ENCODE measurements at regions not wholly inside any gene's neighbourhood (a gene's known extent, or its start where the extent isn't known, plus 50 kb on each side); places are given as distances from the start of the nearest gene placed in this dataset.
"Not testable (repeated sequence)": the region's sequence is repeated elsewhere in the genome, so short reads cannot be mapped to it uniquely, and the experiment has no call there.

DNA sequence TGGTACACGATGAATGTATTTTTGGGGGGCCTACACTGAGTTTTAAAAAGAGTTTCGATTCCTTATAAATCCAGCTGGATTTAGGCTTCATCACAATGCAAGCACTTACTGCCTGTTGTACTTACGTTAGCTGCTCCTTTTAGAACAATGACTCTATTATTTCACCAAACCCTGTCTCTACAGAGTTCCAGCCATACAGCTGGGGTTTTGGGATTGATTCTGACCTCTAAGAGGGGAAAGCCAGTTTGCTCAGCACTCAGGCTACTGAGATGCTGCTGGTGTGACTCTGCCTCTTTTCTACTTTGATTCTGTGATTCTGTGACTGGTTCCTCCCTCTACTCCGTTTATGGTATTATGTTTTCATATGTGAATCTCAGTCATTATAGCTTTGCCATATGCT is 329.7 kb downstream of the ABCC12 start:
- Mint-ChIP-seq H3K4me1 (no peaks in the 10 kb centered on the region), H3K9me3 (peaks cover 8% of the 10 kb centered on the region), H3K36me3 (no peaks in the 10 kb centered on the region), H3K27ac (no peak overlapping the region), H3K4me3 (no peak overlapping the region), H3K27me3 (no peaks in the 10 kb centered on the region)
- no peak for DNase-seq

GRCh38 chr16:47817048-47817447 is 338.7 kb downstream of the ABCC12 start:
- H3K9me3 Mint-ChIP-seq: peaks cover 11% of the 10 kb centered on the region
- no peaks in the 10 kb centered on the region for H3K36me3 Mint-ChIP-seq
- H3K27ac Mint-ChIP-seq: no peak overlapping the region
- H3K27me3 Mint-ChIP-seq: no peaks in the 10 kb centered on the region
- H3K4me1 Mint-ChIP-seq: no peaks in the 10 kb centered on the region
- H3K4me3 Mint-ChIP-seq: no peak overlapping the region
- no peak for DNase-seq

GRCh38 chr16:47816511-47816910 is 339.3 kb downstream of the ABCC12 start:
- H3K4me3 Mint-ChIP-seq: no peak overlapping the region
- no peaks in the 10 kb centered on the region for H3K4me1 Mint-ChIP-seq
- no peak for DNase-seq
- no peak overlapping the region for H3K27ac Mint-ChIP-seq
- no peaks in the 10 kb centered on the region for H3K27me3 Mint-ChIP-seq
- no peaks in the 10 kb centered on the region for H3K36me3 Mint-ChIP-seq
- peaks cover 14% of the 10 kb centered on the region for H3K9me3 Mint-ChIP-seq

GRCh38 chr16:47815655-47816054 is 340.1 kb downstream of the ABCC12 start:
- no peaks in the 10 kb centered on the region for H3K27me3 Mint-ChIP-seq
- H3K27ac Mint-ChIP-seq: no peak overlapping the region
- no peak overlapping the region for H3K4me3 Mint-ChIP-seq
- H3K9me3 Mint-ChIP-seq: peaks cover 18% of the 10 kb centered on the region
- H3K4me1 Mint-ChIP-seq: no peaks in the 10 kb centered on the region
- no peaks in the 10 kb centered on the region for H3K36me3 Mint-ChIP-seq
- DNase-seq: no peak

GRCh38 chr16:47811758-47812157 is 344.0 kb downstream of the ABCC12 start:
- not testable (repeated sequence) for H3K4me3 Mint-ChIP-seq, H3K27ac Mint-ChIP-seq, H3K27me3 Mint-ChIP-seq, H3K4me1 Mint-ChIP-seq, H3K36me3 Mint-ChIP-seq, DNase-seq
- H3K9me3 Mint-ChIP-seq: peaks cover 27% of the 10 kb centered on the region

GRCh38 chr16:47806309-47806847 is 345.2 kb downstream of the PHKB start:
- DNase-seq: no peak
- peaks cover 13% of the 10 kb centered on the region for H3K9me3 Mint-ChIP-seq

DNA sequence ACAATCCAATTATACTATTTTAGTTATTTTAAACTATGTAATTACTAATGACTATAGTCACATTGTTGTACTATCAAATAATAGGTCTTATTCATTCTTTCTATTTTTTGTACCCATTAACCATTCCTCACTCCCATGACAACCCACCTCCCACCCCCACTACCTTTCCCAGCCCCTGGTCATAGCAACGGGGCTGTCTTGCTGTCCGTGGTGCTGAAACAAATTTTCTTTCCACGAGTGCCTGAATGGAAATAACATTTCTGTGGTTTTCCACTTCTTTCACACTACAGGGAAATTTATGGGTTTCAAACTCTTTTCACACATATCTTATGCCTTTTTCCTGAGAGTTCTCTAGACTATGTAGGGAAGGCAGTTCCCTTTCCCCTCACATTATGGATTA is 326.6 kb downstream of the PHKB start:
- Mint-ChIP-seq H3K27ac (no peak overlapping the region), H3K27me3 (peaks cover 5% of the 10 kb centered on the region), H3K36me3 (no peaks in the 10 kb centered on the region), H3K4me1 (no peaks in the 10 kb centered on the region), H3K4me3 (no peak overlapping the region), H3K9me3 (peaks cover 9% of the 10 kb centered on the region)
- no peak for DNase-seq

More at GRCh38 chr16:47806309-47806847, 345.2 kb downstream of the PHKB start:
- Mint-ChIP-seq H3K4me3 (no peak overlapping the region), H3K27me3 (peaks cover under 1% of the 10 kb centered on the region), H3K36me3 (no peaks in the 10 kb centered on the region), H3K4me1 (no peaks in the 10 kb centered on the region), H3K27ac (no peak overlapping the region)

DNA sequence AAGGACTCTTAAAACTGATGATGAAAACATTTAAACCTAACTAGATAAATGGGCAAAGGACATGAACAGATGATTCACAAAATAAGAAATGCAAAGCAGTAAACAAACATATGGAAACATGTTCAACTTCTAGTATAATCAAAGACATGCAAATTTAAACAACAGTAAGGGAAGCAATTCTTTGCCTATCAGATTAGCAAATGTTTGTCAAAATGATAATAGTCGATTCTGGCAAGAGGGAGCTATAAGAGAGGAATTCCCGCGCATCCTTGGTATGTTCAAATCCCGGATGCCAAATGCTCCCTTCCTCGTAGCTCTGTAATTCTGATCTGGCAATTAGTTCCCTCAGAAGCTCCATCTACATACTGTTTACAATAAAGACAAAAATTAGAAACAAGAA is 320.5 kb downstream of the PHKB start:
- H3K4me3 Mint-ChIP-seq: no peak overlapping the region
- no peaks in the 10 kb centered on the region for H3K9me3 Mint-ChIP-seq
- no peaks in the 10 kb centered on the region for H3K27me3 Mint-ChIP-seq
- no peaks in the 10 kb centered on the region for H3K36me3 Mint-ChIP-seq
- H3K4me1 Mint-ChIP-seq: peaks cover 10% of the 10 kb centered on the region
- H3K27ac Mint-ChIP-seq: no peak overlapping the region
- DNase-seq: no peak

- H3K36me3 Mint-ChIP-seq: no peaks in the 10 kb centered on the region
- H3K27me3 Mint-ChIP-seq: no peaks in the 10 kb centered on the region
- H3K27ac Mint-ChIP-seq: peak overlapping the region; percentile 77
- no peak for DNase-seq
- H3K4me3 Mint-ChIP-seq: no peak overlapping the region
- H3K4me1 Mint-ChIP-seq: peaks cover 10% of the 10 kb centered on the region
- H3K9me3 Mint-ChIP-seq: no peaks in the 10 kb centered on the region
Observed at GRCh38 chr16:47780213-47780875, 319.2 kb downstream of the PHKB start.

DNA sequence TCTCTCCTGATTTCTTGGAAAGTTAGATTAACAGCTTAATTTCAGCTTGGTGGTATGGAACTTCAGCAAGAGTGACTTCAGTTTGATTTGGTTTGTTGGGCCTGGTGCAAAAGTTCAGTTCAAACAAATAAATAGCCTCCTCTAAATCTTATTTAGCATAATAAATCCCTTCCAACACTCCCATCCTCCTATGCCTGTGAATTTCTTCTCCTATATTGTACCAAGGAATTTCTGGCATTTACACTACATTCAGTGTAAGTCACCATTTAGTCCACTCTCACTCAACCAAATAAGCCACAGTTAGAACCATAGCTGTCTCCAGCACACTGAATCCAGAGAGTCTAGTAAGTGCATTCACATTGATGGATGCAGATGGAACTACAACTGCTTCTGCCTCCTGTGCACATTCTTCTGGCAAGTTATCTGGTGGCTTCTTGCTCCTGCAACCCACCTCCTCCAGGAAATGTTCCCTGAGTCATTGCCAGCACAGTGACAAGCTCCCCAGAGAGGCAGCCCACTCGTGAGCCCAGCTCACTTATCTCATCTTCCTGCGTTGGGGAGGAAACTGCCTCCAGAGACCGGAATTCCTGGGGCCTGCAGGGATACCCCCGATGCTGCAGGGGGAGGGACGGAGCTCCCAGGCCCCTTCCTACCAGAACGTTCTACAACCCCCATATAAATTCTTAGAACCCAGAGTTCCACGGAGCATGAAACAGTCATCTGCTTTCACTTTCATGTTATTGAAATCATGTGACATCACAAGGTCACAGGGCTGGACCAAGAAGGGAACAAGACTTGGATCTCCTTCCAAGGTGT is 318.3 kb downstream of the PHKB start:
- Mint-ChIP-seq H3K4me1 (peaks cover 10% of the 10 kb centered on the region), H3K27me3 (no peaks in the 10 kb centered on the region), H3K36me3 (no peaks in the 10 kb centered on the region), H3K9me3 (no peaks in the 10 kb centered on the region), H3K27ac (peak overlapping the region; percentile 77), H3K4me3 (peak overlapping the region; percentile 71)
- peak; percentile 15 for DNase-seq

DNA sequence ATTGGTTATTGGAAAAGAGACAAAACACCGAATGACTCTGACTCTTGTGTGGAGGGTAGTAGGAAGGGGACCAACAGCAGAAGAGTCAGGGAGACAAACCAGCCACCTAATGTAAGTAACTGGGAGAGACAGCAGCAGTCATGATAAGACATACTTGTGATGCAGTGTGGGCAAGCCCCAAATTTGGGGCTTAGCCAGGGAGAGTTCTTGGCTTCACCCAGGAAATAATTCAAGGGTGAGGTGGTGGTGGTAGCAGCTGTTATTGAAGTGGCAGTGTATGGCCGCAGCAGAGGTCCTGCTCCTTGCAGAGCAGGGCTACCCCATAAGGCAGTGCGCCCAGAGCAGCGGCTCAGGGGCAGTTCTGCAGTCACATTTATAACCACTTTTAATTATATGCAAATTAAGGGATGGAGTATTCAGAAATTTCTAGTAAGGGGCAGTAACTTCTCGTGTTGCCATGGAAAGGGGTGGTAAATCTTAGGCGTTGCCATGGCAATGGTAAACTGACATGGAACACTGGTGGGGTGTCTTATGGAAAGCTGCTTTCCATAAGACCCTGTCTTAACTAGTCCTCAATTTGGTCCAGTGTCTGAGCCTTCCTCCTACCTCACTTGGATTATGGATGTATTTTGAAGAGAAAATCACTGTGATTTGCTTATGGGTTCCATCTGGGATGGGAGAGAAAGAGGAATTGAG is 317.1 kb downstream of the PHKB start:
- DNase-seq: no peak
- Mint-ChIP-seq H3K4me3 (no peak overlapping the region), H3K36me3 (no peaks in the 10 kb centered on the region), H3K4me1 (peaks cover 10% of the 10 kb centered on the region), H3K27me3 (no peaks in the 10 kb centered on the region), H3K27ac (no peak overlapping the region), H3K9me3 (no peaks in the 10 kb centered on the region)

DNA sequence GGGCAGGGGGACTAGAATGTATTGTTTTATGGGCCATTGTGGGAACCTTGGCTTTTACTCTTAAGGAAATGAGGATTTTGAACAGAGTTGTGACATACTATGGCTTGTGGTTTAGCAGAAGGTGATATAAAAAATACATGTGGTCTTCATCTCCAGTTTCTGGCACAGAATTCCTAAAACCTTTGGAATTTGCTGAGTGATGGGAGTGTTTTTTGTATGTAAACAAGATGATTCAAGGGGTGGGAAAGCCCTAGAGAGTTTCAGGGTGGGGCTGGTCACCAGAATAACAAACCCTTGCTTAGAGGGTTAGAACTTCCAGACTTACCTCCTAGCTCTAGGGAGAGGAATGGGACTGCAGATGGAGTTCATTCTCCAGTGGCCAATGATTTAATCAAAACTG is 316.1 kb downstream of the PHKB start:
- H3K9me3 Mint-ChIP-seq: no peaks in the 10 kb centered on the region
- no peak overlapping the region for H3K27ac Mint-ChIP-seq
- DNase-seq: no peak
- no peaks in the 10 kb centered on the region for H3K27me3 Mint-ChIP-seq
- no peak overlapping the region for H3K4me3 Mint-ChIP-seq
- H3K4me1 Mint-ChIP-seq: peaks cover 10% of the 10 kb centered on the region
- H3K36me3 Mint-ChIP-seq: no peaks in the 10 kb centered on the region

- Mint-ChIP-seq H3K27me3 (no peaks in the 10 kb centered on the region), H3K27ac (no peak overlapping the region), H3K4me1 (peaks cover 7% of the 10 kb centered on the region), H3K36me3 (no peaks in the 10 kb centered on the region), H3K9me3 (peaks cover 2% of the 10 kb centered on the region), H3K4me3 (no peak overlapping the region)
- no peak for DNase-seq
Observed at GRCh38 chr16:47774661-47775060, 313.5 kb downstream of the PHKB start.

- Mint-ChIP-seq H3K36me3 (no peaks in the 10 kb centered on the region), H3K4me3 (no peak overlapping the region)
Observed at GRCh38 chr16:47753659-47754058, 292.5 kb downstream of the PHKB start.

More at GRCh38 chr16:47753659-47754058, 292.5 kb downstream of the PHKB start:
- Mint-ChIP-seq H3K27ac (no peak overlapping the region), H3K4me1 (no peaks in the 10 kb centered on the region), H3K9me3 (peaks cover 3% of the 10 kb centered on the region), H3K27me3 (no peaks in the 10 kb centered on the region)
- no peak for DNase-seq

All from activated naive CD8-positive, alpha-beta T cell treated with anti-CD3 and anti-CD28 coated beads for 36 hours (primary cell).